Hematopoietic multipotent progenitor cell treated with erythropoietin and hydrocortisone succinate and interleukin-3 and kit ligand, for 8 days (in vitro differentiated cells): ENCODE measurements at regions not wholly inside any gene's neighbourhood (a gene's known extent, or its start where the extent isn't known, plus 50 kb on each side); places are given as distances from the start of the nearest gene placed in this dataset.

Source experiments
- DNase-seq: peaks from one replicate; pipeline ENCODE4 v3.0.0-alpha.2; 2015

- no peak for DNase-seq
Measured at GRCh38 chr4:13024147-13025105, 459.7 kb downstream of the RAB28 start.

DNA sequence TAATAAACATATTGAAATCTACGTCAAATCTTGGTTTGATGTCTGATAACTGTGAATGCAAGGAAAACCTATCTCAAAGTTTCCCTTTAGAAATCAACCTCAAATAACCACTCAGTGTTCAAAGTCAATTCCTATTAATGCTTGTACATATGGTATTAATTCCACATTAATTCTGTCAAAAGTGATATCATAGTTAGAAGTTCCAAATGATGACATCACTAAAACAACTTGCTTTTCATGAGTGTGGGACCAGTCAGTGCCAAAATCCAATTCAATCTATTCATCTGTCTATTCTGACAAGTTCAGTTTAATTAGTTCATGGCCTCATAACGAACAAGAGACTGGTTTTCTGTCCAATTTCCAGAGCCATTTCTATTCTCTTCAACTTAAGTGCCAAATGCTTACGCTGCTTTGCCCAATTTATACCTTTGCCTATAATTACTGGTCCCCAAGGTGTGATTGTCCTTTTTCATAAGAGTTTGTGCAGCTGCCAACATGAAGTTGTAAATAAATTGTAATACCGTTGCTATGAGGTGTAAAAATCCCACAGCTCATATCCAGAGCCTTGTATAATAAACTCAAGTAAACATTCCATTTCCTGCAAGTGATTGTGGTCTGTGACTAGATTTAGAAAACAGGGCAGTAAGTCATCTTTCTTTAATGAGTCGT, 476.2 kb downstream of the RAB28 start:
- DNase-seq: no peak

GRCh38 chr4:12993923-12994322, 490.2 kb downstream of the RAB28 start:
- DNase-seq: no peak

DNA sequence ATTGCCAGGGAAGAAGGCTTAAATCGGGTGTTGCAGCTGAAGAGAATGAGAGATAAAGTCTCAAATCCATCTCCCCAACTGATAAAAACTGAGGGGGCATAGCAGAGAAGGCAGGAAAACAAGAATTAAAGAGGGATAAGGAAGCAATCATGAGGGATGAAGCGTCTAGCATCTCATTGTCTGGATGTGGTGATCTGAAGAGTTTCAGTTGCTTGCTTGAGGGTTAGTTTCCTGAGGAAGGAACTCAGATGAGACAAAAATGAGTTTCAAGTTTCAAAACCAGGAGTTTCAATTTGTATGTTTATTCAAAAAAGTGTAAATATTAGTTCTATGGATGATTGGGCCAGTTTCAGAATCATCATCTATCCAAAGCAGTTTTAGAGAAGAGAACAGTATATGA, 496.9 kb downstream of the RAB28 start:
- DNase-seq: no peak

GRCh38 chr4:12979797-12980196, 504.3 kb downstream of the RAB28 start:
- DNase-seq: no peak

GRCh38 chr4:12978310-12978709, 505.8 kb downstream of the RAB28 start:
- no peak for DNase-seq

DNA sequence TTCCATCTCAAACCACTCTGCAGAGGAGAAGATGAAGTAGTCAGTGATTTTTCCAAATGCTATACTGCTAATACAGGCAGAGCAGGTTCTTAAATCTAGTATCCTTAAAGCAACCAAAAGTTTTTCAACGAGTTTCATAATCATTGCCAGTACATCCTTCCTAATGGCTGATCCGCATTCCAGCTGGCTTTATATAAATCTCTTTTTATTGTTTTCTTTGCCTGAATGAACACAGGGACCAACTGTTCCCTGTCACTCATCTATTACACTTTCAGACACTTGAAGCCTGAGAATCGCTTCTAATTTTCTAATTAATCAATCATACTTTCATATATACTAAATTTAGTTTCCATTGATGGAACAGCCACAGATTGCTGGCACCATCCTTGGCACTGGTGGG, 508.6 kb downstream of the RAB28 start:
- no peak for DNase-seq

- no peak for DNase-seq
Measured at GRCh38 chr4:12973522-12973921, 510.6 kb downstream of the RAB28 start.

- no peak for DNase-seq
Measured at GRCh38 chr4:12968345-12968744, 515.8 kb downstream of the RAB28 start.

DNA sequence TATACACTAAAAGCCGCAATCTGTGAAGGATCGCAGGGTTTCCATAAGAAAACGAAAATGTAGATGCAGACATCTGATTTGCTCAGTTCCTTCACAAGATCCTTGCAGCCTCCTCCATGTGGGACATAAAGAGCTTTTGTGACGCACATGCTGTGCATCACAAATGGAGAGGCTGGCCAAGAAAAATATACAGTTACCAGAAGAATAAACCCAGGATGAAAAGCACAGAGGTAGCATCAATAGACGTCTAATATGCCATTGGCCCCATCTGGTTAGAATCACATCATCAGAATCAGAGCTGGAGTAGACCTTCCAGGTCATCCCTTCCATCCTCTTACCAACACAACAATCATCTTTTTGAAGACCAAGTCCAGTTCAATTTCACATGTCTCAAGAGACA, 517.4 kb downstream of the RAB28 start:
- DNase-seq: no peak

- no peak for DNase-seq
Measured at GRCh38 chr4:12965334-12965733, 518.8 kb downstream of the RAB28 start.

GRCh38 chr4:12963912-12964311, 520.2 kb downstream of the RAB28 start:
- DNase-seq: no peak

DNA sequence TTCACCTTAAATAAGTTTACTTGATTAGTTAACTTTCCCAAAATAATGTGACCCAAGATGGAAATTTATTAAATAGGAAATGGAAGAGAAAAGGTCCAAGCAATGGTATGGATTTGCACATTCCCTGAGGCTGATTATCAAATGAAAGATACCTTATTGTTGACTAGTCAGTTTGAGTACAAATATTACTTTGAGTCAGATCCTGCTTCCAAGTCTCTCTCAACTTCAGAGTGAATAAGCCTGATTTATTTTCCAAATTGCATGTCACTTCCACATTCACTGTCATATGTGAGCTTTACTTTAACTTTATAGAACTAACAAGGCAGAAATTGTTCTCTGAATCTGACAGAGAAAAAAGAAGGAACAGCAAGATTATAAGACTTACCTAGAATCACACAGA, 520.8 kb downstream of the RAB28 start:
- no peak for DNase-seq

GRCh38 chr4:12961713-12962112, 522.4 kb downstream of the RAB28 start:
- DNase-seq: no peak

GRCh38 chr4:12958436-12958835, 525.7 kb downstream of the RAB28 start:
- DNase-seq: no peak

DNA sequence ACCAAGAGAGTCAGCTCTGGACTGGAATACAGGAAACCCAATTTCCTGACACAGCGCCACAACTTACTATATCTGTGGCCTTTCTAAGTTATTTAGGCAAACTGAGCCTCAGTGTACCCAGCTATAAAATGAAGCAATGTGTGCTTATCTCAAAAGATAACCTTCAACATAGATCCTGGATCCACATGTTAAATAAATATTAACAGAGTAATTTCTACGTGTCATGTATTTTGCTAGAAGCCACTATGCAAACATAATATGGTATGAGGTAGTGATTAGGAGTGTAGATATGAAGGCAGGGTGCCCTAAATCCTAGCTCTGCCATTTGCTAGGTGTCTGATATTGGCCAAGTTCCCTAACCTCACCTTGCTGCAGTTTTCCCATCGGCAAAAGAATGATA, 527.0 kb downstream of the RAB28 start:
- no peak for DNase-seq

DNA sequence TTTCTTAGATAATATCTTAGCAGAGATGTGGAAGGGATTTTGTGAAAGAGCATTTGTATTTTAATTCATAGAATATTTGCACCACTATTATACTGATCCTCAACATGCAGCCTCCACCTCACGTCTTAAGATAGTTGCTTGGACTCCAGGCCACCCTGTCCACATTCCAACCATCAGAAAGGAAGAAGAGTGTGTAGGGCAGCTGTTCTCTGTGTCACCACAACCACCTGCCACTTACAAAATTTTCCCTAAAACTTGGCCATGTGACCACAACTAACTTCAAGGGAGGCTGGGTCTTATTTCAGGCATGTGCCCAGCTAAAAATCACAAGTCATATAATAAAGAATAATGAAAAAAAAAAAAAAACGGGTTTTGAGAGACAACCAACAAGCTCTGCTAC, 528.1 kb downstream of the RAB28 start:
- no peak for DNase-seq

GRCh38 chr4:12949719-12950490, 534.2 kb downstream of the RAB28 start:
- DNase-seq: no peak

DNA sequence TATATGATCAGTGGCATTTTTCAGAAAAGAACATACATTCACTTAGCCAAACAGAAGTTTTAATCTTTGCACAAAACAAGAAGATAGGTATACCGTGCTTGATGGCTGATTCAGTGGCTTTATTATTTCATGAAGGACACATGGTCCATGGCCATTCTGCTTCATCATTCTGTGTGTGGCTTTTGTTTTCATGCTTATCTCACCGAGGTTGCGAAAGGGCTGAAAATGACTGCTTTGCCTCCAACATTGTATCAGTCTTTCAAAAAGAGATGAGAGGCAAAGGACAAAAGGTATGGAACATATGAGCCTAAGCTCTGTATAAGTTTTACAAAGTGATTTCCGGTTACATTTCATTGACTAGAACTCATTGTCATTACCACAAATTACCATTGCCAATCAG, 541.1 kb downstream of the RAB28 start:
- no peak for DNase-seq

DNA sequence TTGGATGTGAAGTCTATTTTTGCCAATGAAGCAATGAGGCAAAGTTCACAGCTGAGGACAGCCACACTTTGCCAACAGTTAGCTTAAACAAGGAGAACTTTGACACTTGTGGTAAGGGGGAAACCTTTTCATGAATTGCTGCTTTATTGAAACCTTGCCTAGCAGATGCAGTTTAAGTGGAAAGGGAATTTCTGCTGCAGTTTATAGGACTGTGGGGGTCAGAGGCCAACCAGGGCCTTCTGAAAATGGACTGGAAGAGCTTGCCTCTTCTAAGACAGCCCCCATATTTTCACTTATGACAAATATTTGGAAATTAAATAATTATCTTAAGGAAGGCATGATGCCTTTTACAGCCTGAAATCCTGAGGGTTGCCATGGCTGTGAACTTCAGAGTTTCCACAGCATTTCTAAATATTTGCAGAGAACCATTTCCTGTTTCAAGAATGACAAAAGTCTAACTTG, 550.3 kb downstream of the RAB28 start:
- no peak for DNase-seq

DNA sequence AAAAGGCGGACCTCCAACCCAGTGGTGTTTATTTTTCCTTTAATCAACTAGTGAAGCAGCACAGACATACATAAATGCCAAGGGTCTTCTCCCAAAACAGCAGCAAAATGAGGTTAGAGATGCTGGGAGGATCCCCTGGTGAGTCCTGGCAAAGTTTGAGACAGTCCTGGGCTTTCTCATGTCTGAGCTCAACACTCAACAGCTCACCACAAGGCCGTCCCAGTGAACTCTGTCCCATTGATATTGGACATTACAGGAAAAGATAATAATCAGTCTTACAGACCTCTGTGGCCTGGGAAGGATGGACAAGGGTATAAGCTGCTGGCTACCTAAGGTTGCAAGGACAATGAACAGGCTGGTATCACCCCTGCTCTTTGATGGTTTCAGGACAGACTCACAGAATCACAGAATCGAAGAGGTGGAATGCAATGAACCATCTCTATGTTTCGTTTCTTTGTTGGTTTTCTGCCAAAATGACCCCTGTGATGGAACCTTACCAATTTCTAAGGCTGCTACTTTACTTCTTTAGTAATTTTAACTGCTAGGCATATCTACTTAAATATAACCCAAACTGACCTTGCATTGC, 551.8 kb downstream of the RAB28 start:
- no peak for DNase-seq

DNA sequence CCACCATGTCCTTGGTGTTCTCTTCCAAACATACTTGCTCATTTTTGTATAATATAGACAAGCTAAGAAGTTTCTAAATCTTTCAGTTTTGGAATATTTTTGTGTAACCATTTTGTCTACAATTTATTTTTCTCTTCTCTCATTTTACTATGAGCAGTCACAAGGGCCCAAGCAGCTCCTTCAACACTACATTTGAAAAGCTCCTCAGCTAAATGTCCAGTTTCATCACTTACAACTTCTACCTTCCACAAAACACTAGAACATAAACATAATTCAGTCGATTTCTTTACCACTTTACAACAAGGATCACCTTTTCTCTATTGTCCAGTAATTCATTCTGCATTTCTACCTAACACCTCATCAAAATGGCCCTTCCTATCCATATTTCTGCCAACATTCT, 554.4 kb downstream of the RAB28 start:
- no peak for DNase-seq

GRCh38 chr4:12928751-12929150, 555.4 kb downstream of the RAB28 start:
- DNase-seq: no peak
